WTC11 (cell line): ENCODE measurements at regions not wholly inside any gene's neighbourhood (a gene's known extent, or its start where the extent isn't known, plus 50 kb on each side); places are given as distances from the start of the nearest gene placed in this dataset.

Experiments used
- ATF1 ChIP-seq: sonication (generic); formaldehyde crosslinking; IDR thresholded peaks from 2 replicates; pipeline ENCODE4 v1.8.1; 2023; ENCODE audit warnings: mild to moderate bottlenecking, moderate library complexity, missing genetic modification reagents
- CTCF ChIP-seq: fragments of 200-600 bp; IDR thresholded peaks from 2 replicates; pipeline ENCODE4 v1.8.0; 2022; ENCODE audit warnings: antibody characterized with exemption
- ELF4 ChIP-seq: sonication (generic); formaldehyde crosslinking; IDR thresholded peaks from 2 replicates; pipeline ENCODE4 v1.8.1; 2022; ENCODE audit warnings: low read depth, mild to moderate bottlenecking, moderate library complexity, missing genetic modification reagents
- ERG ChIP-seq: fragments of 250-450 bp; sonication (Bioruptor Pico); IDR thresholded peaks from 2 replicates; pipeline ENCODE4 v1.8.0; 2021; ENCODE audit warnings: mild to moderate bottlenecking
- MLX ChIP-seq: sonication (generic); formaldehyde crosslinking; IDR thresholded peaks from 2 replicates; pipeline ENCODE4 v1.8.1; 2023; ENCODE audit warnings: mild to moderate bottlenecking, missing genetic modification reagents, moderate library complexity
- NFYB ChIP-seq: sonication (generic); formaldehyde crosslinking; conservative IDR thresholded peaks from 2 replicates; pipeline ENCODE4 v1.8.0; 2022; ENCODE audit warnings: low read depth, missing genetic modification reagents
- NR2C2 ChIP-seq: sonication (generic); formaldehyde crosslinking; IDR thresholded peaks from 2 replicates; pipeline ENCODE4 v1.8.0; 2022; ENCODE audit warnings: mild to moderate bottlenecking, missing genetic modification reagents
- NR3C1 ChIP-seq: sonication (generic); formaldehyde crosslinking; conservative IDR thresholded peaks from 2 replicates; pipeline ENCODE4 v1.8.1; 2023; ENCODE audit warnings: low read depth, mild to moderate bottlenecking, missing genetic modification reagents
- SMAD3 ChIP-seq: sonication (generic); formaldehyde crosslinking; IDR thresholded peaks from 2 replicates; pipeline ENCODE4 v1.8.0; 2022; ENCODE audit warnings: missing genetic modification reagents, mild to moderate bottlenecking, borderline replicate concordance
- SP1 ChIP-seq: sonication (generic); formaldehyde crosslinking; conservative IDR thresholded peaks from 2 replicates; pipeline ENCODE4 v1.8.1; 2022; ENCODE audit warnings: missing genetic modification reagents
- USF1 ChIP-seq: sonication (generic); formaldehyde crosslinking; IDR thresholded peaks from 2 replicates; pipeline ENCODE4 v1.8.0; 2022; ENCODE audit warnings: mild to moderate bottlenecking, missing genetic modification reagents
- ZNF512 ChIP-seq: sonication (generic); formaldehyde crosslinking; IDR thresholded peaks from 2 replicates; pipeline ENCODE4 v1.8.1; 2022; ENCODE audit warnings: missing genetic modification reagents, borderline replicate concordance
- TF ChIP-seq, protein P1 (sequence below): sonication (generic); formaldehyde crosslinking; IDR thresholded peaks from 2 replicates; pipeline ENCODE4 v1.8.1; 2022; ENCODE audit warnings: mild to moderate bottlenecking, missing genetic modification reagents, moderate library complexity, borderline replicate concordance
- TF ChIP-seq, protein P2 (sequence below): sonication (generic); formaldehyde crosslinking; IDR thresholded peaks from 2 replicates; pipeline ENCODE4 v1.8.1; 2023; ENCODE audit warnings: mild to moderate bottlenecking, missing genetic modification reagents, moderate library complexity

- TF ChIP-seq ELF4 (CRISPR knock-in tag) = no peak
- no peak for TF ChIP-seq NR3C1
- TF ChIP-seq CTCF = no peak
- no peak for TF ChIP-seq ZNF512
- TF ChIP-seq, protein P1, sequence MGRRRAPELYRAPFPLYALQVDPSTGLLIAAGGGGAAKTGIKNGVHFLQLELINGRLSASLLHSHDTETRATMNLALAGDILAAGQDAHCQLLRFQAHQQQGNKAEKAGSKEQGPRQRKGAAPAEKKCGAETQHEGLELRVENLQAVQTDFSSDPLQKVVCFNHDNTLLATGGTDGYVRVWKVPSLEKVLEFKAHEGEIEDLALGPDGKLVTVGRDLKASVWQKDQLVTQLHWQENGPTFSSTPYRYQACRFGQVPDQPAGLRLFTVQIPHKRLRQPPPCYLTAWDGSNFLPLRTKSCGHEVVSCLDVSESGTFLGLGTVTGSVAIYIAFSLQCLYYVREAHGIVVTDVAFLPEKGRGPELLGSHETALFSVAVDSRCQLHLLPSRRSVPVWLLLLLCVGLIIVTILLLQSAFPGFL (CRISPR knock-in tag) = no peak
- no peak for TF ChIP-seq MLX (CRISPR knock-in tag)
- TF ChIP-seq USF1 (CRISPR knock-in tag) = no peak
- TF ChIP-seq ERG = no peak
- TF ChIP-seq, protein P2, sequence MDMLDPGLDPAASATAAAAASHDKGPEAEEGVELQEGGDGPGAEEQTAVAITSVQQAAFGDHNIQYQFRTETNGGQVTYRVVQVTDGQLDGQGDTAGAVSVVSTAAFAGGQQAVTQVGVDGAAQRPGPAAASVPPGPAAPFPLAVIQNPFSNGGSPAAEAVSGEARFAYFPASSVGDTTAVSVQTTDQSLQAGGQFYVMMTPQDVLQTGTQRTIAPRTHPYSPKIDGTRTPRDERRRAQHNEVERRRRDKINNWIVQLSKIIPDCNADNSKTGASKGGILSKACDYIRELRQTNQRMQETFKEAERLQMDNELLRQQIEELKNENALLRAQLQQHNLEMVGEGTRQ = no peak
- no peak for TF ChIP-seq SP1 (CRISPR knock-in tag)
- TF ChIP-seq NFYB = no peak
- TF ChIP-seq NR2C2 (CRISPR knock-in tag) = no peak
- TF ChIP-seq SMAD3 (CRISPR knock-in tag) = no peak
- TF ChIP-seq ATF1 (CRISPR knock-in tag) = no peak
These were observed 1125.8 kb downstream of the SI start for GRCh38 chr3:163952499-163952898.
